SJSA1 (cell line): ENCODE measurements at regions not wholly inside any gene's neighbourhood (a gene's known extent, or its start where the extent isn't known, plus 50 kb on each side); places are given as distances from the start of the nearest gene placed in this dataset.
"Not testable (repeated sequence)": the region's sequence is repeated elsewhere in the genome, so short reads cannot be mapped to it uniquely, and the experiment has no call there.

Experiments used
- DNase-seq, 2 experiments: peaks; one replicate each; pipeline ENCODE4 v3.0.0-alpha.2; 2015 to 2020; ENCODE audit warnings: low spot score in 2 of 2, low read depth in 1 of 2
- H3K27ac ChIP-seq: fragments of 250-450 bp; sonication (Bioruptor Pico); 2 replicates; pipeline ENCODE4 v1.5.1; 2020; ENCODE audit warnings: mild to moderate bottlenecking, moderate library complexity
- H3K27me3 ChIP-seq: fragments of 250-450 bp; sonication (Bioruptor Pico); replicated peaks from 2 replicates; pipeline ENCODE4 v1.5.1; 2020; ENCODE audit warnings: mild to moderate bottlenecking, moderate library complexity
- H3K36me3 ChIP-seq: fragments of 250-450 bp; sonication (Bioruptor Pico); 2 replicates; pipeline ENCODE4 v1.5.1; 2020; ENCODE audit warnings: mild to moderate bottlenecking
- H3K4me1 ChIP-seq: fragments of 250-450 bp; sonication (Bioruptor Pico); replicated peaks from 2 replicates; pipeline ENCODE4 v1.6.1; 2021; ENCODE audit warnings: mild to moderate bottlenecking
- H3K4me3 ChIP-seq: fragments of 250-450 bp; sonication (Bioruptor Pico); 2 replicates; pipeline ENCODE4 v1.5.1; 2020; ENCODE audit warnings: mild to moderate bottlenecking
- H3K9me3 ChIP-seq: fragments of 250-450 bp; sonication (Bioruptor Pico); replicated peaks from 2 replicates; pipeline ENCODE4 v1.5.1; 2020; ENCODE audit warnings: mild to moderate bottlenecking

DNA sequence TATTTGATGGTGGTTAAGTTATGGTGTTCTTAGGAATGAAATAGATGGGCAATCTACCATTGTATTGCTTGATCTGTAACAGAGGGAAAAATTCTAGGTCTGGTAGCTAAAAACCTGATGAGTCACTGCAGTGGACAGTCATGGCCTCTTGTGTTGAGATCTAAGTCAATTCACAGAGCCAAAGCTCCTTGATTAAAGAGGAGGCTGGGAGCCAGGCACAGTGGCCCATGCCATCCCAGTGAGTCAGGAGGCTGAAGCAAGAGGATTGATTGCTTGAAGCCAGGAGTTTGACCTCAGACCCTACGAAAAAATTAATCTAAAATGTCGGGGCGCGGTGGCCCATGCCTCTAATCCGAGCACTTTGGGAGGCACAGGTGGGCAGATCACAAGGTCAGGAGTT lies 67.1 kb upstream of the KPNA3 start:
- H3K36me3 ChIP-seq: no peaks in the 10 kb centered on the region
- no peak overlapping the region for H3K4me3 ChIP-seq
- no peaks in the 10 kb centered on the region for H3K27me3 ChIP-seq
- H3K27ac ChIP-seq: peak overlapping the region; percentile 97
- H3K9me3 ChIP-seq: no peaks in the 10 kb centered on the region
- H3K4me1 ChIP-seq: peaks cover 43% of the 10 kb centered on the region
- DNase-seq: peak; percentile 76 to 89

DNA sequence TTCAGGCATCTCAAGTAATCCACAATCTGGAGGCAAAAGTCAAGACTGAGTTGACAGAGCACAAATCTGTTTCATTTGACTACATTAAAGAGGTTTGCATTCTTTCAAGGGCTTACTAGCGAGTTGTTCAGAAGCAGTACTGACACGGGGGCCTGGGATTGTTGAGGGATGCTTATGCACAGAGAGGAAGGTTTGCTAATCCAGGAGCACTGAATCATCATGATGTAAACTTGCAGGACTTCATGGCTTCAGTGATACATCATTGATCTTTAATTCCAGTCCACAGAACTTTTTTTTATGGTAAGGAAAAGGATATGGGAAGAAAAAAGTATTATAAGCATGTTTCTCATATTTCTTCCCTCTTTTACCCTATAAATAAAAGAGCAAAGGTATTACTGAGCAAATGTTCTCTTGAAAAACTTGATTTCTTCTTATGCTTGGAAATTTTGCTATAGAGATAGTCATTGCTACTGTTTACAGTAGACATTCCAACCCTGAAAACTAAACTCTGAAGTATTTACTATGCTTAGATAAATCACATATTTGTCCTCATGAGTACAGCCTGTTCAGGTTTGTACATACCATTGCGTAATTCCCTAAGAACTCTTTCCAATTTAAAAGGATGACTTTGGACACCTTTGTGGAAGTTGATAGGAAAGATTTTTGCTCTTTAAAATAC lies 65.8 kb upstream of the KPNA3 start:
- Histone ChIP-seq H3K27ac (peak overlapping the region; percentile 97), H3K4me1 (peaks cover 43% of the 10 kb centered on the region), H3K4me3 (peak overlapping the region; percentile 23), H3K9me3 (no peaks in the 10 kb centered on the region), H3K27me3 (no peaks in the 10 kb centered on the region), H3K36me3 (no peaks in the 10 kb centered on the region)
- peak; percentile 90 to 95 for DNase-seq

DNA sequence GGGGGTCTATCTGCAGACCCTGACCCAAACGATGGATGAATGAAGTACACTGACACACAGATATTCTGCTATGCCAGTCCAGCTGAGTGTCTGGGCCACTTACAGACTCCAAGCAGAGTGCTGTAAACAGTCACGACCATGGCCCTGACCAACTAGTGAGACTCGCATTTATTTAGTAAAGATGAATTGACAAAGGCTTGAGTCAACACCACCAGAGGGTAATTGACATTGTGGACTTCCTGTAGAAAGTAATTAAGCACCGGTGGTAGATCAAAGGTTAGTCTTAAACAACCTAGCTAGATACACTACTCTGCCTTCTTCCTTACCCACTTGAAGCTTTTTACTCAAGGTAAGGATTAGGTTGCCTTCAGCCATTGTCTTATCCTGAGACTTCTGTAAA lies 63.4 kb upstream of the KPNA3 start:
- no peak overlapping the region for H3K27ac ChIP-seq
- no peak for DNase-seq
- H3K9me3 ChIP-seq: 0 out of 2 replicates have a peak, but pooled peaks cover 3% of the 10 kb centered on the region
- no peaks in the 10 kb centered on the region for H3K36me3 ChIP-seq
- H3K4me3 ChIP-seq: no peak overlapping the region
- H3K27me3 ChIP-seq: no peaks in the 10 kb centered on the region
- H3K4me1 ChIP-seq: peaks cover 51% of the 10 kb centered on the region

DNA sequence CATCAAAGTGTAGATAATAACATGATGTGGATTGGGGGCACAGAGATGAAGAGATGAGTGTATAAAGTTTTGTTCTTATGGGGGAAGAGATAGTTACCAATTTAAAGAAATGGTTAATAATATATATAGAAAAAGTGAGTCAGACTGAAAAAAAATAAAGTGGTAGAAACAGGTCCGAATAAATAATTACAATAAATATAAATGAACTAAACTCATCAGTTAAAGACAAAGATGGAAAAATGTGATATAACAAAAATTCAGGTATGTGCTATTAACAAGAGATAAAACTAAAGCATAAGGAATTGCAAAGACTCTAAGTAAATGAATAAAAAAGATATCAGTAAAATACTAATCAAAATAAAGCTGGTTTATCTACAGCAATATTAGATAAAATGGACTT lies 61.1 kb upstream of the KPNA3 start:
- Histone ChIP-seq H3K9me3 (0 out of 2 replicates have a peak, but pooled peaks cover 3% of the 10 kb centered on the region), H3K36me3 (no peaks in the 10 kb centered on the region), H3K4me1 (peaks cover 33% of the 10 kb centered on the region), H3K4me3 (no peak overlapping the region), H3K27me3 (no peaks in the 10 kb centered on the region), H3K27ac (no peak overlapping the region)
- DNase-seq: no peak

DNA sequence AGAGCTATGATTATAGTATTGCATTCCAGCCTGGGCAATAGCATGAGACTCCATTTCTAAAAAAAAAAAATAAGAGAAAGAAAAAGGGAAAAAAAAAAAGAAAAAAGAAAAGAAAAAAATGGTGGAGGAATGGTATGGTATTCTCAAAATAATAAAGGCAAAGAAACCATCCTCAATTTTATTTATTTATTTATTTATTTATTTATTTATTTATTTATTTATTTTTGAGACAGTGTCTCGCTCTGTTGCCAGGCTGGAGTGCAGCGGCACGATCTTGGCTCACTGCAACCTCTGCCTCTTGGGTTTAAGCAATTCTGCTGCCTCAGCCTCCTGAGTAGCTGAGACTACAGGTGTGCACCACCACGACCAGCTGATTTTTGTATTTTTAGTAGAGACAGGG lies 60.0 kb upstream of the KPNA3 start:
- not testable (repeated sequence) for H3K27ac ChIP-seq, H3K9me3 ChIP-seq, DNase-seq, H3K4me3 ChIP-seq, H3K36me3 ChIP-seq, H3K27me3 ChIP-seq
- H3K4me1 ChIP-seq: peaks cover 27% of the 10 kb centered on the region

DNA sequence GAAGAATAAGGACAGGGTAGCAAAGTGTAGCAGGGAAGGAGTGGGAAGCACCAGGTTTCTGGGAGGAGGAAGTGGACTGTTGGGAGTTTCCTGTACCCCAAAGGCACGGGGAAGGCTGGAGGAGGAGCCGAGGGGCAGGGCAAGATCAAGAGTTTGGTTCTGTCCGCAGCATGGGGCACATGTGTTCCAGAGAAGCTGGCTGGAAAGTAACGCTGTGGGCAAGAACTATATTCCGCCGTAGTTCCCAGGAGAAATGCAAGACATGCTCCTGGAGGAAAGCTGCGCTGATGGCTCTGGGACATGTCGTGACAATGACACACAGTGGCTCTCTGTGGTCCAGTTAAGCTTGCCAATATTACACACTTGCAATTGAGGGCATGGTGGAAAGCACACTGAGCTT lies 51.7 kb upstream of the KPNA3 start:
- Histone ChIP-seq H3K27ac (no peak overlapping the region), H3K27me3 (no peaks in the 10 kb centered on the region), H3K4me3 (no peak overlapping the region), H3K36me3 (no peaks in the 10 kb centered on the region), H3K9me3 (no peaks in the 10 kb centered on the region), H3K4me1 (peaks cover 21% of the 10 kb centered on the region)
- DNase-seq: no peak
